KG1 (cell line): ENCODE measurements at regions not wholly inside any gene's neighbourhood (a gene's known extent, or its start where the extent isn't known, plus 50 kb on each side); places are given as distances from the start of the nearest gene placed in this dataset.

Source experiments
- DNase-seq: peaks from one replicate; lab custom pipeline; 2025; lab: John Stamatoyannopoulos, UW

DNA sequence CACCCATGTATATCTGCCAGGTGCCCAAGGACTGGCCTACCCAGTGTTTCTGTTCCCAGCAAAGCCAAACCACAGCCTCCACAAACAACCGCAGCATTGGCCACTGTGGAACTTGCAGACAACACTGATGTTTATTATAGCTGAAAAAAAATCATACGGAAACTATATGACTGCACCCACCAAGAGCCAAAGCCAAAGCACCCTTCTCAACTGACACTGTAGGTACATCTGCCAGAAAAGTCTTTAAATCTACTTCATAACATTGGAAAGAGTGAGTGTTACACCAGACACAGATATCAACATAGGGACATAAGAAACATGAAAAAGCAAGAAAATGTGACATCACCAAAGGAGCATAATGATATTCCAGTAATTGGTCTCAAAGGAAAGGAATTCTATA lies 428.0 kb downstream of the PSAT1 start:
- DNase-seq: no peak

DNA sequence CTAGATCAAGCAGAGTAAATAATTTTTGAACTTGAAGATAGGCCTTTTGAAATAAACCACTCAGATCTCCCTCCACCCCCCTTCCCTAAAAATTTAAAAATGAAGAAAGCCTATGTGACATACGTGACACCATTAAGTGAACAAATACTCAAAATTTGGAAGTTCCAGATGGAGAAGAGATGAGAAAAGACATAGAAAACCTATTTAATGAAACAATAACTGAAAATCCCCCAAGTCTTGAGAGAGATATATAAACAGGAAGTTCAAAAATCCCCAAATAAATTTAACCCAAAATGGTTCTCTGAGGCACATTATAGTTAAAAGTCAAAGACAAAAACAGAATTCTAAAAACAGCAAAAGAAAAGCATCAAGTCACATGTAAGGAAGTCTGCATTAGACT lies 428.6 kb downstream of the PSAT1 start:
- DNase-seq: no peak

DNA sequence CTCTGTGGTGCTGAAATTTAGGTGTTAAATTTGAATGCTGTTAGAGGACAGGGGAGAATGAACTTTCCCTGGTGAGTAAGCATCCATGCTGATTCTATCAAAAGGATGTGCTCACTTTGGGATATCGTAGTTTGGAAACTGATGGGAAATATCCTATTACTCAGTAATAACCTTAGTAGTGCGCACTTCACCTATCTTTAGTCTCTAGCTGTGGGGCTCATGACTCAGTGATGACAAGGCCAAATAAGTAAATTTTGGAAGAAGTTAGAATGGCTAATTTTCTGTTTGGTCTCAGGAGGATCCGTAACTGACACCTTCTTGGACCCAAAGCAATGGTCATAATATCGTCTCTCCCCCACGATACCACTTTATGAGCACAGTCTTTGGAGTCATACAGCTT lies 448.4 kb downstream of the PSAT1 start:
- DNase-seq: no peak

DNA sequence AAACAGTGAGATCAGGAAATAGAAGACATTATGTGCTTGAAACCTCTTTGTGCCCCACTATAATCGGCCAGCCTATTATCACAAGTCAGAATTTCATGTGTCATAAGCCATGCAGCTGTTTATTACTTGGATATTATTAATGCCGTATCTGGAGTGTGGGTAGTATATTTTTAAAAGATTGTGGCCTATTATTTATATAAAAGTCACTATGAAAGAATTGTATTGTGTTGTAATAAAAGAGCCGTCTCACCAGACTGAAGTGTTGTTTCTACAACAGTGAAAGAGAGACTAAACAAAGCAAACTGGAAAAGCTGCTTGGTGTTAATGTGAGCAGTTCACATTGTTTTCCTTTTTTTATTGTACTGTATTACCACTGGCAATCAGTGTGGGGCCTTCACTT lies 449.1 kb downstream of the PSAT1 start:
- DNase-seq: no peak

DNA sequence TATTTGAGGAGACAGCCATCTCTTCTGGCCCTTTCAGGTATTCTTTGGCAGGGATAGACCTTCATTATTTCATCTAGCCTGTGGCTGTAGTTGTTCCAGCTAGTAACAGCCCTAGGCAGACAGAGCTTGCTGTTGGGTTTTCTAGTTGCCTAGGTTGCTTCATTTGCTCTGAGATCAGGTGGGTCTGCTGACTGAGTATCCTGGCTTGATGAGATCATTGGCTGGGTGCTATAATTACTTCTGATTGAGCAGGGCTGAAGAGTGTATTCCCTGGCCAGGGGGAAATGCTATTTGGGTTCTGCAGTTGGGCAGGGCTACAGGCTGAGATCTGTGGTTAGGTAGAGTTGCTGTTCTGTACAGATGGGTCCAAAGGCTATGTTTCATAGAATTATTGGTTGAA lies 456.1 kb downstream of the PSAT1 start:
- no peak for DNase-seq

DNA sequence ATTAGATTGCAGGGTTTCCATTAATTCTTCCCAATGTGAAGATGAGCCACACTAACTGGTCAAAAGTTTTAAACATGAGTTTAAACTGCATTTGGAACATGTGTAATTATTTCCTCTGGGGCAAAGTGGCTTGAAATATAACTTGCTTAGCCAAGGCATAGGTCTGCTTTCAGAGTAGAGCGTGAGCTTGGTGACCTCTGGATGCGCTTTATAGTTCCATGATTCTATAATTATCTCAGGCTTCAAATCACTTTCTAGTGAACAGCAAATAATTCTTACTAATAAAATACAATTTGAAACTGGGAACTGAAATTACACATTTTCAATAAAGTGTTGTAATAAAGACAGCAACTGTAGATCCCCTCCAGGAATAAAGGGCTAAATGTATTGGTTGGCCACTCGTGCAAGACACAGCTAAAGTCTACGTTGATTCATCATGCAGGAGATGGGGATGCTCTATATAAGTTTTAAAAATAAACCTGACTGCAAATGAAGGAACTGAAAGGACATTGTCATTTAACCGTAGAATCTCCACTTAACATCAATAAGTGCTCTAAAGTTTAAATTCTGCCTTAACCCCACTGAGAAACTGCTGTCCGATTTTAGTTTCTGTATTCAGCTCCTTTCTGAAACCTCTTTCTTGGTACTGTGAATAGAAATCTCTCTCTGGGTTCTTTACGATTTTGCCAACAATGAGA lies 460.0 kb downstream of the PSAT1 start:
- DNase-seq: no peak

DNA sequence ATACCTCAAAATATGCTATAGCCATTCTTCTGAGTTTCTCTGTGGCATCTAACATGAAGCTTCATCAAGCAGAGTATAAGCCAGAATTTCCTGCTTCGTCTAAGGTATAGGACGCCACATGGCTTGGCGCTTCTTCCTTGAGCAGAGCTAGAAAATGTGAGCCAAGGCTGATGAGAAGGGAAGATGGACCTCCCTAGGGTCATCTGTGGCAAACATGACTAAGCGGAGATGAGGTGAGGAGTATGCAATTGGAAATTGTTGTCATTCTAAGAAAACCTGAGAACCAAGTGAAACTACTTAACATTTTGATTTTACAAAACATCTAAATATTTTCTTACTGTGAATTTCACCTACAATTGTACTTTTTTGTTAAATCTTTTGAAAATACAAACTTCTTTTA lies 466.5 kb downstream of the PSAT1 start:
- no peak for DNase-seq

DNA sequence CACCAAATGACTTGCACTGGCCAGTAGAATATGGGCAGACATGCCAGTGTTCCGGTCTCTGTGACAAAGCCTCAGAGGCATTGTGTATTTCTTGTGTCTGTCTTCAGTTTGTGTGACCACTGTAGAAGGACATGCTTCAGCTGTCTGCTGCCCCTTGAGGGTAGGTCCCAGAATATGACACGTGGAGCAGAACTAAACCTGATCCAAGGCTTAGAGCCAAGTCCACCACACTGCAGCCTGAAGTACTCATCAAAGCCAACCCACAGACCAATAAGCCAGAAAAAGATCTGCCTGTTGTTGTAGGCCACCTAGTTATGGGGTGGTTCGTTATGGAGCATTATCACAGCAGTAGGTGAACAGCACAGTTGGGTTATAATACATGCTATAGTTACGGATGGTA lies 468.9 kb downstream of the PSAT1 start:
- no peak for DNase-seq

DNA sequence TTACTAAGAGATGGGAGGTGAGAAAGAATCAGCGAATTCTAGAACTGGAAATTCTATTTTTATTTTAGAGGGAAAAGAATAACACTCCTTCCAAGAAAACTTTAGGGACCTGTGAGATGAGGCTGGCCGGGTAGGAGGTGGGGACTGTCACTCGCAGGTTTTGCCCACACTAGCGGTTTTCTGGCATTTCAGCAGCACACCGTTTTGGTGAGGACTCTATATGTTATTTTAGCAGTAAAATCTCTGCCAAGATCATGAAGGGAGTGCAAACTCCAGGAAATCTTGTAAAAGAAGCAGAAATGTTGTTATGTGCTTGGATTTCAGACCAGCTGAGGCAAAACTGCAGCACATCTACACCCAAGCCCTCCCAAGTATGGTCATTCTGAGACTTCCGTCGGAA lies 470.6 kb downstream of the PSAT1 start:
- no peak for DNase-seq

DNA sequence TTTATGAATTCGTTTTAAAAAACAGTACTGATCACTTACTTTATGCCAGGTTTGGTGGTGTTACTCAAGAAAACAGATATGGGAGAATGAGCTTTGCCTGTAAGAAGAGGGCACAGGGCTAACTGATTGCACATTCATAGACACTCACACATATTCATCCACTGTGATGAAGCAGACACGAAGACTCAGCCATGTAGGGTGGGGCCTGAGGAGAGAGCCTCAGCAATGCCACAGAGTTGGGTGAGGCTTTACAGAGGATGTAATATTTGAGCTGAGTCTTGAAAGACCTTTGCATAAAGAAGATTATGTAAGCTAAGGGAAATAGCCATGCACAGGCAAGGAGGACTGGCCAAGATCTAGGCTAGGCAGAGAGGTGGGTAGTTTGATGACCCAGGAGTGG lies 472.8 kb downstream of the PSAT1 start:
- DNase-seq: no peak

DNA sequence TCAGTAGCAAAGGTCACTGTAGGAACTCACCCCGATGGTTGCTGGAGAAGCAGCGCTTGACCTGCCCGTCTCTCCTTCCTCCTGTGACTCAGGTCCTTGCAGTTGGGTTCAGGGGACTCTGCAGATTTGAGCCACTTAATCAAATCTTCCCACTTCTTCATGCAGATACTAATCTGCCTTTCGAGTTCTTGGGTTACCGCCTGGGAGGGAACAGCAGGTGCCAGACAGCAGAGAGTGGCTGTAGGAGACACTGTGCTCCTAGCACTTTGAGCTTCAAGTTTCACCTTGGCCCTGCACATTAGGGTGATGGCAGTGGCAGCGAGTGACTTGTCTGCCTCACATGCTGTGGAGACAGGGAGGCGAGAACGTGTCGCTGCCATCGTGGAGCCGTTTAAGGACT lies 478.3 kb downstream of the PSAT1 start:
- DNase-seq: no peak

DNA sequence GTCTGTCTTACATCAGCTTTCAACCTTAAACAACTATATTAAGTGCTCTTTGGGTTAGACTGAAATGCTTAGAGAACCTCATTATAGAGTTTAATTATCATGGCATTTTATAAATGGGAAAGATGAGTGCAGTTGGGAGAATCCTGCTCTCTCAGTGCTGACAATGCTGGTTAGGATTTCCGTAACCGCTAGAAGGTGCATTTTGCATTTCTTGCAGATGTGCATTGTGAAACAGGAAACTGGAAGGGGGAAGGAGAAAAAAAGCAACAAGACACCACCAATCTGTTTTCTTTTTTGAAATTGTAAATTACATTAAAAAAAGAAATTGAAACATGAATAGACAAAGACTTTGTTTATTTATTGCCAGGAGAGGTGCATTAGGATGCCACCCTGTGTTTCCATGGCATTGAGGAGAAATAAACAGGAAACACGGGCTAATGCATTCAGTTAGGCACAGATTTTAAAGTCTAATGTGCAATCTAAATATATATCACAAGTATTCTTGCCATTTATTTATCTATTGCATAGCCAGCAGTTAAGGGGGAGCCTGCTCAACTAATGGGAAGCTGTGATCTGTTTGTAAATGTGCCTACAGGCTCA lies 478.9 kb downstream of the PSAT1 start:
- DNase-seq: no peak

DNA sequence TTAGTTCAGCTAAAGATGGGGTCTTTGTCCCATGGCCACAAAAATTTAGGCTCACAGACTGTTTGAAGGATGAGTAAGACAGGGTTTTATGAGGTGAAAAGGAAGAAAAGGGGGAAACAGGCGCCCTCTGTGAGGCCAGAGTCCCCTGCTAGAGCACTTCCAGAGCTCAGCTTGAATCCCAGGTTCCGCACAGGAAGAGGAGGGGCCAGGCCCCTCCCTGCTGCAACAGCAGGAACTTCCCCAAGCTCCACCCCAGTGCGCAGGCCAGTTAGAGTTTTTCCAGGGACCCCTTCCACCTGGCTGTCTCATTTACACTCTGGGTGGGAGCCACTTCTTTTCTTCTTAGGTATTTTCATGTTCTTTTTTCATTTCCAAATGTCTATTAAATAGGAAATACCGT lies 480.8 kb downstream of the PSAT1 start:
- no peak for DNase-seq

DNA sequence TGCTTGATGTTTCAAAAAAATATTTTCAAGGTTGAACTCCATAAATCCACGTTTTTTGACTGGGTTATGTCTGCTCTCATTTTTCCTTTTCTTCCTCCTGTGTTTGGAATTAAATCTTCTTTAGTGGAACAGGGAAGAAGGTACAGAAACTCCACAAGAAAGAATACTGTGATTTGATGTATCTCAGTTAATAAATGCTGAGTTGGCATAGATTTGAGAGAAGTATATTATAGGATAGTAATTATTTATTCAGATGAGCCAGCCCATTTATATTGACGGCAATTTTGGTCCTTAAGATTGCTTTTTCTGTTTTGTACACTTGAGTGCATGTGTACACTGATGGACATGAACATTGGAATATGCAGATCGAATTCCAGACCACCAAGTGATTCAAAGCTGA lies 481.4 kb downstream of the PSAT1 start:
- no peak for DNase-seq

DNA sequence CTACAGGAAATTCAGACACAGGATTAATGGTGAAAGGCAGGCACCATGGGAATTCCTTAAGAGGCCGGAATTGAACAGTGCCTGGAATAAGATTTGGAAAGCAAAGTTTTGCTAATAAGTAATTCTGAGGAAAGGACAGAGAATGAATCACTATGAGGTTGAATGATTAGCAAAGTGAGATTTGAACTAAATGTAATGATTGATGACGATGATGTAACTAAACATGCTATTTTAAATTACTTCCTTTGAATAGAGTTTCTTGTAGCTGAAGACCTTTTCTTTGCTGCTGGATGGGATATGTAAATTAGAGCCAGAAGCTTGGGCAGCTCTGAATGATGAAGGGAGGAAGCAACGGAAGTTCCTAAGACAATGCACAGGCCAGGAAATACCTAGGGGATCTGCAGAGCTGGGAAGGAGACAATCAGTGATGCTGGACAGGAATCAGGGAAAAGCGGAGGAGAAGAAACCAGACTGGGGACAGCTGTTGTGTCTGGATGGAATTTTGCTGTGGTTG lies 482.0 kb downstream of the PSAT1 start:
- no peak for DNase-seq

DNA sequence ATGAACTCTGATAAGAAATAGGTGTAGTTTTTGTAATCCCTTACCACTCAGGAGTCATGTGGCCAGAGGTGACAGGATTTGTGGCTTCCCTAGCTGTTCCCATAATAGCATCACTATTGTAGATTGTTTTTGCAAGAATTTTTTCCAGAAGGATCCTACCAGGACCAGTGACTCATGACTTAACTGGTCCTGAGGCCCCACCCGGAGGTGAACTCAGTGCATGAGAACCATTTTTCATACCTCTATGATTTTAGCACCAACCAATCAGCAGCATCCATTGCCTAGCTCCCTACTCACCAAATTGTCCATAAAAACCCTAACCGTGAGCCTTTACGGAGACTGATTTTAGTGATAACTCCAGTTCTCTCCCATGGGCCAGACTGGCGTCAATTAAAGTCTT lies 484.8 kb downstream of the PSAT1 start:
- no peak for DNase-seq

DNA sequence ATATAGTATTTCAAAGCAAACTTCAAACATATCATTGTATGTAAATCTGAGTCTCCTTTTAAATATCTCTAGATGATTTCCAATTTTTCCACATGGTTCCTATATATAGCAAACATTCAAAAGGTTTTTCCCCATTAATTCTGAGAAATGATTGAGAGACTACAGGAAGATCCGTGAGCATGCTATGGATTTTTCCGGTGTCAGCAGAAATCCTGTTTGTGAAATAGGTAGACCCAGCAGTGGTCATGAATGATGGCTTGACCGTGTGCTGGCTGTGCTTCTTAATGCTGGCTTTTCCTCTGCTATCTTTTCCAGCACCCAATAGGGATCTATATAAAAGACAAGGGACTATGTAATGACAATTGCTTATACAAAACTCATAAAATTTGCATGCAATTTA lies 485.3 kb downstream of the PSAT1 start:
- DNase-seq: no peak

DNA sequence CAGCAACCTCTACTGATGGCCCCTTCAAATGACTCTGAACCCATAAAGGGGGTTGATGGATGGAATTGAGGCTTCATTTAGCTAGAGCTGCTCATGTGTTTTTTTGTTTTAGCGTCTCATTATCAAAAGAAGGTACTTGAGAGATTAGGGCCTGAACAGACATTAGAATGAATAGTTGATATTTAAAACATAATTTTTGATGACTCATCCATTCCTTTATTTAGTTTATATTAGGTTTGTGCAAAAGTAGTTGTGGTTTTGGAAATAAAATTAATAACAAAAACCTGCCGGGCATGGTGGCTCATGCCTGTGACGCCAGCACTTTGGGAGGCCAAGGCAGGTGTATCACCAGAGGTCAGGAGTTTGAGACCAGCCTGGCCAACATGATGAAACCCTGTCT lies 485.9 kb downstream of the PSAT1 start:
- DNase-seq: no peak

DNA sequence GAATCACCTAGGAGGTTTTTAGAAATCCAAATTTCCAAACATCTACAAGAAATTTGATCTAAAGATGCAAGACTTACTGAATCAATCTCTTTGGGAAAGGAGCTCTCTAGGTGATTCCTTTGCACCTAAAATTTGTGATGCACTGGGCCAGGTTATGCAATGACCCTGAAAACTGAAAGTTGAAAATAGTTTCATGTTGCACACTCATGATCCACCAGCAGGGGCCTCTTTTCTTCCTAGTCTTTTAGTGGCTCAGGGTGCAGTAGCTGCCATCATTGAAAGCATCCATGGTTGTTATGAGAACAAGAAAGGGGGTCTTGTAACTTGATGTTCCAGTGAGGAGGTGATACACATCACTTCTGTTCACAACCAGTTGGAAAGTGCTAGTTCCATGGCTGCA lies 486.8 kb downstream of the PSAT1 start:
- DNase-seq: no peak

DNA sequence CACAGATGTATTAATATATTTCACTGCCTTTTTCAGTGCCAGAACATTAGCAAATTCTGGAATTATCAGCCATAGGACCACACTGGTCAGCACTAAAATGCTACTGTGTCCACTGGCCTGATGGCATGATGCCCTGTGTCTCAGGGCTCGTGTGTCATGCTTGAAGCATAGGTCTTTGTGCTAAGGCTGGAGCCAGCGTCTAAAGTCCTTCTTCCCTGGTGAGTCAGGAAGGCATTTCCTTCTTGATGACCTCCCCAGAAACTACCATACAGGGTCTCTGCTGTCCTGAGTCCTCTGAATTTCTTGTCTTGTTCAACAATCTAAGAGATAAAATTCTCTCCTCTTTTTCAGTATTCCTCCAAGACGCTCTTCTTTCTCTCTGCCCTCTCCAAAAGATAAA lies 489.9 kb downstream of the PSAT1 start:
- DNase-seq: no peak

DNA sequence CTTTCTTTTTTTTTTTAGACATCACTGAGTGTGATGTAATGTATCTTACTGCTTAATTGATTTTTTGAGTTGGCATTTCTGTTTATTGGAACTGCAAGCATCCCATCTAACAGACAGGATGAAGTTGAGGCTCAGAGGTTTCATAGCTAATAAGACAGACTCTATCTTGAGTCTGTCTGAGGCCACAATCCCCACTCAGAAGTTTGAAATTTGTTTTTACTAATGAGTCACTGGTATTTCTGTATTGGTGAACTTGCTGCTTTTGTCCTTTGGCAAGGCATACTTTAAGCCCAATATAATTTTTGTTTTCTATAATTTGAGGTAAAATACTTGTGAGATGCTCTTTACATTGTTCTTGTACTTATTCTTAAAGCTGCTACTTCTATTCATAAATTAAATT lies 491.2 kb downstream of the PSAT1 start:
- DNase-seq: no peak

DNA sequence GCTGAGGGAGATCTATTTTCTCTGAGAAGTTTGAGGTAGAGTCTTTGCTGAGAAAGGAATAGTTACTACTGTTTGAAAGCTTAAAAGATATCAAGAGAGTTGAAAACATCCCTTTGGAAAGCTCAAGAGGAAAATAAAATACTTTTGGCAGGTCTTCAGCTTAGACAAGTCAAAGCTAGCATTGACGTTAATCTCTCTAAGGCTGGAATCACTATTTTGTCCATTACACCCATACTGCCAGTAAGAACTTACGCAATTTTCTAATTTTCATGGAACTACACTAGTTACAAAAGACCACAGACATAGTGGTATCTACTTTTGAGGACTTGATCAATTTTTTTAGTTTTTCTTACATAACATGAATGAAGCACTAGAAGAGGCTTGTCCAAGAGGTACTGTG lies 494.9 kb downstream of the PSAT1 start:
- no peak for DNase-seq

DNA sequence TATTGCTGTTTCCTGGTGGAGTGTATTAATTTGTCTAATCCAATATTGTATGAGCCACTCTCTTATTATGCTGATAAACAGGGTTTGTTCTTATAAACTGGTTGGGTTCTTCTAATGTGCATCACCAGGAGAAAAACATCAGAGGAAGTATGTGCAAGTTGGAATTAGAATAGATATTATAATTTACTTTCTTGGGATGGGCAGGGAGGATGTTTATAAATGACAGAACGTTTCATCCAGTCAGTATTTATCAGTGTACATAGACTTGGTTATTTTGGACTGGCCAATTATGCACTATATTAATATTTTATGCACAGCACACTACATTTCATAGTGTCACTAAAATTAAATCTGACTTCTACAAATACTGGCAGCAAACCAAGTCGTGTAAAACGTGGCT lies 495.8 kb downstream of the PSAT1 start:
- no peak for DNase-seq

DNA sequence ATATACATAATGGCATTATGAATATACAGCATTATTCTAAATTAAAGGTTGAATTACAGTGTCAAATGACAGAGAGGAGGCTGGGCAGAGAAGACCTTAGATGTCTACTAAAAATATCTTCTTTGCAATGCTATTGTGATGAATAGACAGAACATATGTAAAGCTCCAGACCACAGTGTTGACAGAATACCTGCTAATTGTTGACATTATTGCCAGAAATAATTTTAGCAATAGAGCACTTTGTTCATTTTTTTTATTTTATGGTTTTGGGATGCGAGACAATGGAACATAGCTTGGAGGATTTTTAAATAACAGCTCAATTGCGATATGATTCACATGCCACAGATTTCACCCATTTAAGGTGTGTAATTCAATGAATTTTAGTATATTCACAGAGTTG lies 508.8 kb downstream of the PSAT1 start:
- no peak for DNase-seq
